Nephron (organoid): ENCODE measurements at regions not wholly inside any gene's neighbourhood (a gene's known extent, or its start where the extent isn't known, plus 50 kb on each side); places are given as distances from the start of the nearest gene placed in this dataset.

Experiments
- H3K27ac Mint-ChIP-seq, 3 experiments: 2 replicates each; pipeline ENCODE4 v1.8.0; 2020; ENCODE audit warnings: mixed read lengths in 3 of 3, mild to moderate bottlenecking in 2 of 3, moderate library complexity in 1 of 3
- H3K27me3 Mint-ChIP-seq: 2 replicates; pipeline ENCODE4 v1.8.0; 2021; ENCODE audit warnings: low read depth, mild to moderate bottlenecking, moderate library complexity, mixed read lengths
- H3K36me3 Mint-ChIP-seq: 2 replicates; pipeline ENCODE4 v1.8.0; 2020; ENCODE audit warnings: low read depth, mixed read lengths
- H3K4me1 Mint-ChIP-seq: 2 replicates; pipeline ENCODE4 v1.8.0; 2020; ENCODE audit warnings: mixed read lengths
- H3K4me3 Mint-ChIP-seq, 3 experiments: 2 replicates each; pipeline ENCODE4 v1.8.0; 2020; ENCODE audit warnings: mild to moderate bottlenecking in 3 of 3, mixed read lengths in 3 of 3, moderate library complexity in 2 of 3
- H3K9me3 Mint-ChIP-seq: 2 replicates; pipeline ENCODE4 v1.8.0; 2020; ENCODE audit warnings: mixed read lengths
- CTCF ChIP-seq, 3 experiments: fragments of 200-600 bp; sonication (generic); IDR thresholded peaks; one replicate each; pipeline ENCODE4 v1.5.0; 2021; ENCODE audit warnings: antibody characterized with exemption in 3 of 3; ENCODE audit not compliant: unreplicated experiment in 3 of 3

DNA sequence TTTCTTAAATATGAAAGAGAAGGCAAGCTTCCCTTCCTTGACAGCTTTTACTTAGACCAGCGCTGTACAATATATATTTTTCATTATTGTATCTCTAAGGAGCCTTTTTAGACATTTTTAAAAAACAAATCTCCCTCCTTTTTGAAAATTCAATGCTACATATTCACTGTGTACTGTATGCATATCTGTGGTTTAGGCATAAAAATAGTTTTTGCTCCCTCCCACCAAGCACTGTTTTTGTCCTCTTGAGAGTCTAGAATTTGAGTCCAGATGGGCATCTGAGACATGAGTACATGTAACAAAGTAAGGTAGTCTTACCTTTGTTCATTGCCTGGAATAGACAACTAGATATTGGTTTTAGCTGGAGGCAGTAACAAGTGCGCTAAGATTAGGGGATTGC lies 488.5 kb upstream of the RUNX1 start:
- Mint-ChIP-seq H3K4me1 (no peaks in the 10 kb centered on the region), H3K27me3 (no peaks in the 10 kb centered on the region), H3K4me3 (no peak overlapping the region), H3K36me3 (no peaks in the 10 kb centered on the region), H3K27ac (no peak overlapping the region), H3K9me3 (peaks cover 12% of the 10 kb centered on the region)
- no peak for TF ChIP-seq CTCF (IDR thresholded peaks at IDR 0.05; ENCODE audit: unreplicated experiment in 3 of 3)

DNA sequence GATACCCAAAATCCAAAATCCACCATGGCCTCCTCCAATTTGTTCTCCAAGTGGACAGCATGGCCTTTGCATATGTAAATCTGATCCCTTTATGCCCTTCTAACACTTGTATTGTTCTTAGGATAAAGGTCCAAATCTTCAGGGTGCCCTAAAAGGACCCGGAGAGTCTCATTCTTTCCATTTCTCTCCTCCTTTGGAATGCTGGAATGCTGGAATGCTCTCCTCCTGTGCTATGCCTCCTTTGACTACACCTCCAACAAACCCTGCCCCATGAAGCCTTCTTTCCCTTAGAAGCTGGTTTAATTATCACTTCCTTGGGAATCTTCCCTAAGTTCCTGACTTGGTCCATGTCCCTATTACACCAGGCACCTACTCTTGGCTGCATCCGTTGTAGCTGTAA lies 484.8 kb upstream of the RUNX1 start:
- H3K4me3 Mint-ChIP-seq: no peak overlapping the region
- H3K9me3 Mint-ChIP-seq: peaks cover 12% of the 10 kb centered on the region

DNA sequence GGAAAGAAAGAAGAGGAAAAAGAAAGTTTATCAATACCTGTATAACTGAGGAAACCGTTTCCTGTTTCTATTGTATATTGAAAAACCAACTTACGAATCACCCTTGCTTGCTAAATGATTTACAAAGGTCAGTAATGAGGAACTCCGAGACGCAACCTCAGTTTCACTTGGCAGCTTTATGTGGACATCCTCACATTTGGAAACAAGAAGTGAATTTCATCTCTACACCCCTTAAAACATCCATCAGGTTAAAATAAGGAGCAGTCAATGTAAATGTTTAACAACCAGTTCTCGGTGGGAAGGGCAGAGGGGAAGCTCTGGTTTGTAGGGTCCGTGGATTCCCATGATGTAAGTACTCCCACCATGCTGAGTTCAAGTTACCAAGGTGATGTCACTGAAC lies 481.7 kb upstream of the RUNX1 start:
- H3K36me3 Mint-ChIP-seq: no peaks in the 10 kb centered on the region
- H3K27me3 Mint-ChIP-seq: peaks cover 5% of the 10 kb centered on the region
- no peak overlapping the region for H3K4me3 Mint-ChIP-seq
- peak overlapping the region in 1 of 3 experiments; percentile 28 for H3K27ac Mint-ChIP-seq
- TF ChIP-seq CTCF (IDR thresholded peaks at IDR 0.05; ENCODE audit: unreplicated experiment in 3 of 3): no peak
- peaks cover 9% of the 10 kb centered on the region for H3K9me3 Mint-ChIP-seq
- peaks cover 18% of the 10 kb centered on the region for H3K4me1 Mint-ChIP-seq

More for the DNA sequence above, 484.8 kb upstream of the RUNX1 start:
- Mint-ChIP-seq H3K27ac (no peak overlapping the region), H3K27me3 (peaks cover 5% of the 10 kb centered on the region), H3K36me3 (no peaks in the 10 kb centered on the region), H3K4me1 (peaks cover 8% of the 10 kb centered on the region)
- TF ChIP-seq CTCF (IDR thresholded peaks at IDR 0.05; ENCODE audit: unreplicated experiment in 3 of 3): no peak

DNA sequence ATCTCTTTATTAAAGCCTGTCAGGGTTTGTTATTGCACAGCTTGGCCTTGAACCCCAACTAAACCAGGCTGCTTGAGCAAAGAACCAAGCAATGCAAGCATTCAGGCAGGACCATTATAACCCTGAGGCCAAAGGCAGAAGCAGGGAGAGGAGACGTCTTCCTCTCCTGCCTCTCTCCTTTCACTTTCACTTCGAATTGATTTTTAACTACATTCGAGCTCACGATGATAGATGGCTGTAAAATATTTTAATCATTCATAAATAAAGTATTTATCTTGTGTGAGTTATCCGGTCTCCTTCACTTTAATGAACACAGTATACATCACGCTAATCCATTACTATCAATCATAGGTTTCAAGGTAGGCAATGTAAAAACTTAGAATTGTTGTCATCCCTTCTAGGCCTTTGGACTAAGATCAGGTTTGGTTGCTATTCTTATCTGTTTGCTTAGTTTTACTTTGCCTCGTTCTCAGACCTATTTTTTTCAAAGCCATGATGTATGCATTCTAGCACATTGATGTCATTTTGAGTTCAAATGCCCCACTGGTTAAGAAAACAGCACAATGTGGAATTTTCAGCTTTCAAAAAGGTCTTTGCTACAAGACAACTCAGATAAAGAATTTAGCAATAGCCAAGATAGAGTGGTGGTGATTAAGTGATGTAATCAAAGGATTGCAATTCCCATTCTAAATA lies 480.2 kb upstream of the RUNX1 start:
- peaks cover 5% of the 10 kb centered on the region for H3K27me3 Mint-ChIP-seq
- H3K9me3 Mint-ChIP-seq: peaks cover 7% of the 10 kb centered on the region
- H3K36me3 Mint-ChIP-seq: no peaks in the 10 kb centered on the region
- peak overlapping the region in 2 of 3 experiments; percentile 57 to 77 for H3K27ac Mint-ChIP-seq
- peak overlapping the region in 2 of 3 experiments; percentile 52 to 57 for H3K4me3 Mint-ChIP-seq
- no peak for TF ChIP-seq CTCF (IDR thresholded peaks at IDR 0.05; ENCODE audit: unreplicated experiment in 3 of 3)
- peaks cover 18% of the 10 kb centered on the region for H3K4me1 Mint-ChIP-seq

GRCh38 chr21:35528116-35529042 lies 479.3 kb upstream of the RUNX1 start:
- Mint-ChIP-seq H3K9me3 (peaks cover 2% of the 10 kb centered on the region), H3K36me3 (no peaks in the 10 kb centered on the region), H3K4me1 (peaks cover 18% of the 10 kb centered on the region), H3K27ac (peak overlapping the region in 2 of 3 experiments; percentile 57 to 77), H3K27me3 (peaks cover 13% of the 10 kb centered on the region), H3K4me3 (peak overlapping the region; percentile 18 to 57 (median 52))
- TF ChIP-seq CTCF (IDR thresholded peaks at IDR 0.05; ENCODE audit: unreplicated experiment in 3 of 3): no peak
